Lower leg skin (tissue), 3 donors: ENCODE measurements at regions not wholly inside any gene's neighbourhood (a gene's known extent, or its start where the extent isn't known, plus 50 kb on each side); places are given as distances from the start of the nearest gene placed in this dataset.

Source experiments
- CTCF ChIP-seq, 3 donors: fragments of 450-650 bp; IDR thresholded peaks; one replicate each; pipeline ENCODE4 v1.5.1; 2016; ENCODE audit warnings: antibody characterized with exemption in 3 of 3, mild to moderate bottlenecking in 3 of 3, moderate library complexity in 2 of 3
- POLR2A ChIP-seq, 2 donors: fragments of 450-650 bp; IDR thresholded peaks; one replicate each; pipeline ENCODE4 v1.6.1; 2016 to 2017; ENCODE audit warnings: antibody characterized with exemption in 2 of 2, mild to moderate bottlenecking in 1 of 2, moderate library complexity in 1 of 2

GRCh38 chr10:64334084-64334483, 812.9 kb downstream of the REEP3 start:
- TF ChIP-seq CTCF (IDR thresholded peaks at IDR 0.05) (no peak), POLR2A (IDR thresholded peaks at IDR 0.05) (no peak)
